HCT116 (cell line): ENCODE measurements at regions not wholly inside any gene's neighbourhood (a gene's known extent, or its start where the extent isn't known, plus 50 kb on each side); places are given as distances from the start of the nearest gene placed in this dataset.

Experiments used
- ATAC-seq: fragments of 200-7000 bp; cut with Tn5 transposase; 2 replicates; pipeline ENCODE4 v1.9.1; 2020; ENCODE audit warnings: mild to moderate bottlenecking, moderate library complexity
- BruUV-seq: library from RNA; stranded (reverse); fragments of 400-500 nt; replicated peaks from 2 replicates; lab custom pipeline; 2021; lab: Mats Ljungman, UMichigan
- CTCF ChIA-PET: fragments of 300-600 bp; sonication (Branson Sonifier 250); formaldehyde crosslinking; loops from one replicate; lab custom pipeline; 2021; ENCODE audit warnings: antibody characterized with exemption; lab: Charles Lee
- POLR2A ChIA-PET: fragments of 300-600, 350-600 bp; sonication (Branson Sonifier 250); formaldehyde crosslinking; loops from one replicate; lab custom pipeline; 2021; ENCODE audit warnings: antibody characterized with exemption; lab: Charles Lee
- RAD21 ChIA-PET, 2 experiments: fragments of 300-600 bp; sonication (Branson Sonifier 250); formaldehyde crosslinking; loops; one replicate each; lab custom pipeline; 2023; ENCODE audit warnings: low total read pairs in 2 of 2; ENCODE audit not compliant: uncharacterized antibody in 2 of 2, unreplicated experiment in 2 of 2, low non-redundant PET in 1 of 2; lab: Charles Lee
- DNase-seq: peaks from one replicate; pipeline ENCODE4 v3.0.0-alpha.2; 2010; ENCODE audit warnings: low read depth, low spot score
- H2AFZ ChIP-seq: fragments of 200-600 bp; shearing (Covaris generic), sonication (generic); 2 replicates; pipeline ENCODE4 v1.6.1; 2017; ENCODE audit warnings: low read depth, mixed run types, mixed read lengths, antibody characterized with exemption, low read length; ENCODE audit not compliant: poor library complexity, severe bottlenecking
- H3K27ac ChIP-seq: 2 replicates; pipeline ENCODE4 v1.5.1; 2012; ENCODE audit warnings: low read depth, low read length
- H3K27me3 ChIP-seq: fragments of 200-600 bp; sonication (generic); 2 replicates; pipeline ENCODE4 v1.6.1; 2016; ENCODE audit warnings: mixed run types, low read length, mixed read lengths; ENCODE audit not compliant: insufficient read depth
- H3K36me3 ChIP-seq, 2 experiments: fragments of 200-500 bp in 1 of 2; fragments of 200-600 bp in 1 of 2; sonication (Bioruptor generic) in 1 of 2; sonication (generic) in 1 of 2; 2 replicates each; pipeline versions ENCODE4 v1.5.1 to v1.6.1; 2014 to 2016; ENCODE audit warnings: low read length in 2 of 2, inconsistent platforms in 1 of 2, mixed read lengths in 1 of 2, mixed run types in 1 of 2; ENCODE audit not compliant: insufficient read depth in 2 of 2, control insufficient read depth in 1 of 2
- H3K4me1 ChIP-seq, 2 experiments: fragments of 200-600 bp in 1 of 2; sonication (generic) in 1 of 2; 2 replicates each; pipeline versions ENCODE4 v1.5.1 to v1.6.1; 2012 to 2017; ENCODE audit warnings: low read length in 2 of 2, inconsistent platforms in 1 of 2, mild to moderate bottlenecking in 1 of 2, mixed read lengths in 1 of 2, mixed run types in 1 of 2, moderate library complexity in 1 of 2; ENCODE audit not compliant: insufficient read depth in 2 of 2, control insufficient read depth in 1 of 2
- H3K4me2 ChIP-seq: fragments of 200-600 bp; sonication (generic); 2 replicates; pipeline ENCODE4 v1.6.1; 2017; ENCODE audit warnings: mixed run types, low read length, mixed read lengths
- H3K4me3 ChIP-seq, 2 experiments: fragments of 200-600 bp in 1 of 2; sonication (generic) in 1 of 2; replicated peaks in 1 of 2; 2 replicates each; pipeline ENCODE4 v1.5.1; 2011 to 2016; ENCODE audit warnings: low read length in 2 of 2, control low read depth in 1 of 2, low read depth in 1 of 2, mild to moderate bottlenecking in 1 of 2, mixed read lengths in 1 of 2, mixed run types in 1 of 2
- H3K79me2 ChIP-seq: fragments of 200-600 bp; sonication (generic); 2 replicates; pipeline ENCODE4 v1.6.1; 2017; ENCODE audit warnings: mild to moderate bottlenecking, mixed run types, low read length, moderate library complexity, mixed read lengths; ENCODE audit not compliant: insufficient read depth
- H3K9ac ChIP-seq: fragments of 200-600 bp; sonication (generic); 2 replicates; pipeline ENCODE4 v1.6.1; 2016; ENCODE audit warnings: low read length, mixed read lengths
- H3K9me2 ChIP-seq: fragments of 200-600 bp; sonication (generic), shearing (Covaris generic); 2 replicates; pipeline ENCODE4 v1.6.1; 2017; ENCODE audit warnings: mixed run types, mild to moderate bottlenecking, moderate library complexity; ENCODE audit not compliant: insufficient read depth
- H3K9me3 ChIP-seq, 2 experiments: fragments of 200-500 bp in 1 of 2; fragments of 200-600 bp in 1 of 2; sonication (Bioruptor generic) in 1 of 2; sonication (generic) in 1 of 2; 2 replicates each; pipeline ENCODE4 v1.6.1; 2014 to 2017; ENCODE audit warnings: low read length in 2 of 2, mixed read lengths in 2 of 2, inconsistent platforms in 1 of 2, low read depth in 1 of 2, mild to moderate bottlenecking in 1 of 2, mixed run types in 1 of 2, moderate library complexity in 1 of 2; ENCODE audit not compliant: control insufficient read depth in 1 of 2, insufficient read depth in 1 of 2
- H4K20me1 ChIP-seq: fragments of 200-600 bp; sonication (generic), shearing (Covaris generic); 2 replicates; pipeline ENCODE4 v1.6.1; 2017; ENCODE audit warnings: mixed run types, mild to moderate bottlenecking, moderate library complexity; ENCODE audit not compliant: insufficient read depth
- CEBPB ChIP-seq: IDR thresholded peaks from 2 replicates; pipeline ENCODE4 v1.6.1; 2012; ENCODE audit warnings: low read depth
- EGR1 ChIP-seq: IDR thresholded peaks from 2 replicates; pipeline ENCODE4 v1.6.1; 2012; ENCODE audit warnings: low read depth
- ELF1 ChIP-seq: IDR thresholded peaks from 2 replicates; pipeline ENCODE4 v1.6.1; 2012; ENCODE audit warnings: low read depth, borderline replicate concordance
- EZH2phosphoT487 ChIP-seq: fragments of 200-600 bp; IDR thresholded peaks from 2 replicates; pipeline ENCODE4 v1.6.1; 2018; ENCODE audit warnings: antibody characterized with exemption, borderline replicate concordance
- MAX ChIP-seq: IDR thresholded peaks from 2 replicates; pipeline ENCODE4 v1.6.1; 2012
- REST ChIP-seq: IDR thresholded peaks from 2 replicates; pipeline ENCODE4 v1.6.1; 2012; ENCODE audit warnings: low read depth
- SRF ChIP-seq: IDR thresholded peaks from 2 replicates; pipeline ENCODE4 v1.6.1; 2012; ENCODE audit warnings: low read depth
- TCF7L2 ChIP-seq: IDR thresholded peaks from 2 replicates; pipeline ENCODE4 v1.7.0; 2011; ENCODE audit warnings: borderline replicate concordance, inconsistent platforms; ENCODE audit not compliant: insufficient read depth, insufficient read length; ENCODE audit errors: extremely low read depth
- ZNF274 ChIP-seq: fragments of 200-500 bp; sonication (Bioruptor generic); IDR thresholded peaks from 2 replicates; pipeline ENCODE4 v1.6.1; 2014; ENCODE audit warnings: mild to moderate bottlenecking, low read depth, low read length, inconsistent platforms
- intact Hi-C: fragments of 100-400 bp; cut with micrococcal nuclease; formaldehyde crosslinking; loops from 2 replicates; pipeline ENCODE4 v1.10.0; 2022

GRCh38 chr2:161488131-161488699, 72.1 kb downstream of the TBR1 start:
- Histone ChIP-seq H3K4me1 (no peaks in the 10 kb centered on the region), H3K9ac (no peak overlapping the region), H4K20me1 (no peaks in the 10 kb centered on the region), H3K4me3 (no peak overlapping the region), H3K9me3 (0 out of 4 replicates have a peak, but pooled peaks cover 0 to 2% of the 10 kb centered on the region in 2 experiments), H3K4me2 (no peak overlapping the region), H3K27me3 (no peaks in the 10 kb centered on the region), H3K9me2 (no peaks in the 10 kb centered on the region), H3K27ac (no peak overlapping the region), H2AFZ (no peak overlapping the region), H3K79me2 (no peaks in the 10 kb centered on the region), H3K36me3 (no peaks in the 10 kb centered on the region)
- RAD21 ChIA-PET, result no interaction called here
- CTCF ChIA-PET, result no interaction called here
- POLR2A ChIA-PET, result no interaction called here
- TF ChIP-seq EZH2phosphoT487, result no peak
- TF ChIP-seq TCF7L2, result no peak
- no peak for TF ChIP-seq CEBPB
- no peak for TF ChIP-seq ZNF274
- TF ChIP-seq SRF, result no peak
- TF ChIP-seq REST, result no peak
- TF ChIP-seq ELF1, result no peak
- no peak for TF ChIP-seq MAX
- no peak for TF ChIP-seq EGR1
- intact Hi-C loops, result no loop called here
- no peak for ATAC-seq
- BruUV-seq, result no TSS peak
- DNase-seq, result no peak
